ENCODE measurements at regions not wholly inside any gene's neighbourhood (a gene's known extent, or its start where the extent isn't known, plus 50 kb on each side); places are given as distances from the start of the nearest gene placed in this dataset.

DNA sequence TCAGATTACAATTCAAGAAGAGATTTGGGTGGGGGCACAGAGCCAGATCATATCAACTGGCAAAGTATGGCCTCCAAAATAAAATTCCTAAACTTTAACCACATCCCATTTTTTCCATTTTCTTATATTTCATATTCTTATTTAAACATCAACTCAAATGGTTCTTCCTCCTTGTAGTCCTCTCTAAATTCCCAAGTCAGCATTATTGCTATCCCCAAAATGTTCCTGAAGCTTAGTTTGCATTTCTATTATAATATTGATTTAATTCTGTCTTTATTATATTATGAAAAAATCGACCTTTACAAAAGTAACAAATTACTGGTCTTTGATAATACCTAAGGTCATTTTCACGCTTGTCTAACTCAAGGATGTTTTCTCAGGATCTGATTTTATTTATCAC lies 67.5 kb downstream of the NPY1R start:
- no peak overlapping the region for H3K4me3 ChIP-seq (ENCODE audit: low read depth, low read length)
- H3K27me3 ChIP-seq (ENCODE audit: control insufficient read depth, insufficient read depth, low read length) = no peaks in the 10 kb centered on the region
- H3K27ac ChIP-seq (ENCODE audit: low read depth, low read length) = no peak overlapping the region
- H3K9me3 ChIP-seq (ENCODE audit: control insufficient read depth, insufficient read depth, low read length) = peaks cover 6% of the 10 kb centered on the region; the same call in 1 of the 2 replicates
- CTCF ChIA-PET = no interaction called here
- no peak for TF ChIP-seq CTCF (IDR thresholded peaks at IDR 0.05; ENCODE audit: low read depth, low read length)
- POLR2A ChIA-PET = no interaction called here
- DNase-seq (ENCODE audit: low read depth, low spot score) = no peak

DNA sequence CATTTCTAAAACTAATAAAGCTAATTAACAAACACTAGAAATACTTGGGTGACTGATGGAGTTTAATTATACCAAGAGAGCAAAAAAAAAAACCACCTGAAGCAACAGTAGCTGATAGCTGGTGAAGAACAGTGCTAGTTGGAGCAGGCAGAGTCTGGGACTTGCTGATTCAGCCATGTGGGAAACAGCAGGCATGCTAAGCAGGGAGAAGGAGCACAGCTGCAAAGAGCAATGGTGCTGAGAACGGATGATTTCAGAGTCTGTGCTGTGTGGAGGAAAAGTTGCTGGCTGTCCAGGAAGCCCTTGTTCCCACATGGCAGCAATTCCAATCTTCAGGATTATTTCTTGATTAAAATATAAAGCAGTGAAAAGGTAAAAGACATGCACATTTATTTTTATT lies 68.8 kb downstream of the NPY1R start:
- peaks cover 6% of the 10 kb centered on the region; the same call in 1 of the 2 replicates for H3K9me3 ChIP-seq (ENCODE audit: control insufficient read depth, insufficient read depth, low read length)
- CTCF ChIA-PET = no interaction called here
- H3K27me3 ChIP-seq (ENCODE audit: control insufficient read depth, insufficient read depth, low read length) = no peaks in the 10 kb centered on the region
- TF ChIP-seq CTCF (IDR thresholded peaks at IDR 0.05; ENCODE audit: low read depth, low read length) = no peak
- no peak for DNase-seq (ENCODE audit: low read depth, low spot score)
- H3K27ac ChIP-seq (ENCODE audit: low read depth, low read length) = no peak overlapping the region
- POLR2A ChIA-PET = no interaction called here
- H3K4me3 ChIP-seq (ENCODE audit: low read depth, low read length) = no peak overlapping the region

GRCh38 chr4:163256680-163257343 lies 75.6 kb downstream of the NPY1R start:
- Histone ChIP-seq H3K27ac (ENCODE audit: low read depth, low read length) (no peak overlapping the region), H3K4me3 (ENCODE audit: low read depth, low read length) (no peak overlapping the region), H3K27me3 (ENCODE audit: control insufficient read depth, insufficient read depth, low read length) (no peaks in the 10 kb centered on the region), H3K9me3 (ENCODE audit: control insufficient read depth, insufficient read depth, low read length) (peaks cover 10% of the 10 kb centered on the region)
- POLR2A ChIA-PET = no interaction called here
- DNase-seq (ENCODE audit: low read depth, low spot score) = no peak
- TF ChIP-seq CTCF (IDR thresholded peaks at IDR 0.05; ENCODE audit: low read depth, low read length) = no peak
- CTCF ChIA-PET = no interaction called here

DNA sequence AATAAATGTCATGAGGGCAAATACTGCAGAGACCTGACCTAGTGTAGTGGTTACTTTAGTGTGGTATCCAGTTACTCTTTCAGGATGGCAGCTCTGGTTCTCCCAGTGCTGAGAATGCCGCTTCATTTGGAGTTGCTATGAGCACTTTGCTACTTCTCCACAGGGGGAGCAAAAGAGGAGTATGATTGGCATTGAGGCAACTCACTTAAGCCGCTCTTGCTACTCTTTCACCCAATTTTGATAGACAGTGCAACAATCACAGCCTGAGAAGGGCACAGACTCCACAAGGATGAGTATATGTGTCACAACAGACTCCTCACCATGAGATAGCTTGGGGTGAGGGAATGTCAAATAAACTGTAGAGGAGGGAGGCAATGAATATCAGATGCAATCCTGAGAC lies 81.2 kb downstream of the NPY1R start:
- CTCF ChIA-PET = no interaction called here
- no peak for DNase-seq (ENCODE audit: low read depth, low spot score)
- Histone ChIP-seq H3K9me3 (ENCODE audit: control insufficient read depth, insufficient read depth, low read length) (peaks cover 10% of the 10 kb centered on the region), H3K4me3 (ENCODE audit: low read depth, low read length) (no peak overlapping the region), H3K27ac (ENCODE audit: low read depth, low read length) (no peak overlapping the region), H3K27me3 (ENCODE audit: control insufficient read depth, insufficient read depth, low read length) (no peaks in the 10 kb centered on the region)
- POLR2A ChIA-PET = no interaction called here
- TF ChIP-seq CTCF (IDR thresholded peaks at IDR 0.05; ENCODE audit: low read depth, low read length) = no peak

GRCh38 chr4:163249042-163249441 lies 82.4 kb upstream of the NAF1 start:
- no peak for DNase-seq (ENCODE audit: low read depth, low spot score)
- Histone ChIP-seq H3K27ac (ENCODE audit: low read depth, low read length) (no peak overlapping the region), H3K9me3 (ENCODE audit: control insufficient read depth, insufficient read depth, low read length) (peaks cover 6% of the 10 kb centered on the region), H3K4me3 (ENCODE audit: low read depth, low read length) (no peak overlapping the region), H3K27me3 (ENCODE audit: control insufficient read depth, insufficient read depth, low read length) (no peaks in the 10 kb centered on the region)
- TF ChIP-seq CTCF (IDR thresholded peaks at IDR 0.05; ENCODE audit: low read depth, low read length) = no peak
- POLR2A ChIA-PET = no interaction called here
- CTCF ChIA-PET = no interaction called here

Measured in AG04450 (cell line).